HG03095 (cell line): ENCODE measurements at regions not wholly inside any gene's neighbourhood (a gene's known extent, or its start where the extent isn't known, plus 50 kb on each side); places are given as distances from the start of the nearest gene placed in this dataset.
"Not testable (repeated sequence)": the region's sequence is repeated elsewhere in the genome, so short reads cannot be mapped to it uniquely, and the experiment has no call there.

Experiments
- ATAC-seq: cut with Tn5 transposase; IDR thresholded peaks from one replicate; pipeline ENCODE4 v1.9.1; 2021; ENCODE audit warnings: moderate library complexity; ENCODE audit not compliant: unreplicated experiment

- no peak for ATAC-seq
Measured at GRCh38 chr7:12002428-12002827, 170.4 kb upstream of the THSD7A start.

- no peak for ATAC-seq
Measured at GRCh38 chr7:12004581-12004980, 172.6 kb upstream of the THSD7A start.

- ATAC-seq = no peak
Measured at GRCh38 chr7:12007576-12007975, 175.6 kb upstream of the THSD7A start.

- ATAC-seq = no peak
Measured at GRCh38 chr7:12013983-12014382, 182.0 kb upstream of the THSD7A start.

- no peak for ATAC-seq
Measured at GRCh38 chr7:12016439-12016838, 184.4 kb upstream of the THSD7A start.

- no peak for ATAC-seq
Measured at GRCh38 chr7:12017046-12017445, 185.0 kb upstream of the THSD7A start.

- ATAC-seq = not testable (repeated sequence)
Measured at GRCh38 chr7:12022011-12022410, 189.1 kb upstream of the TMEM106B start.

GRCh38 chr7:12025246-12025645 lies 185.8 kb upstream of the TMEM106B start:
- no peak for ATAC-seq

- ATAC-seq = no peak
Measured at GRCh38 chr7:12028508-12028907, 182.6 kb upstream of the TMEM106B start.

- ATAC-seq = no peak
Measured at GRCh38 chr7:12030116-12030515, 181.0 kb upstream of the TMEM106B start.

GRCh38 chr7:12031186-12031585 lies 179.9 kb upstream of the TMEM106B start:
- no peak for ATAC-seq

GRCh38 chr7:12031638-12032037 lies 179.5 kb upstream of the TMEM106B start:
- ATAC-seq = no peak

GRCh38 chr7:12032146-12032545 lies 178.9 kb upstream of the TMEM106B start:
- ATAC-seq = no peak

GRCh38 chr7:12043457-12043856 lies 167.6 kb upstream of the TMEM106B start:
- ATAC-seq = not testable (repeated sequence)

- no peak for ATAC-seq
Measured at GRCh38 chr7:12052211-12052610, 158.9 kb upstream of the TMEM106B start.

GRCh38 chr7:12053561-12053960 lies 157.5 kb upstream of the TMEM106B start:
- ATAC-seq = no peak

- ATAC-seq = no peak
Measured at GRCh38 chr7:12054830-12055229, 156.3 kb upstream of the TMEM106B start.

- ATAC-seq = no peak
Measured at GRCh38 chr7:12056381-12056780, 154.7 kb upstream of the TMEM106B start.

GRCh38 chr7:12056977-12057376 lies 154.1 kb upstream of the TMEM106B start:
- no peak for ATAC-seq

- ATAC-seq = no peak
Measured at GRCh38 chr7:12062062-12062461, 149.0 kb upstream of the TMEM106B start.

GRCh38 chr7:12064586-12065127 lies 146.4 kb upstream of the TMEM106B start:
- ATAC-seq = no peak

- ATAC-seq = no peak
Measured at GRCh38 chr7:12066004-12066403, 145.1 kb upstream of the TMEM106B start.

- ATAC-seq = no peak
Measured at GRCh38 chr7:12066521-12066920, 144.6 kb upstream of the TMEM106B start.
